HCT116 (cell line): ENCODE measurements at regions not wholly inside any gene's neighbourhood (a gene's known extent, or its start where the extent isn't known, plus 50 kb on each side); places are given as distances from the start of the nearest gene placed in this dataset.
A peak's percentile ranks its signal among the peaks of the same experiment; 100 is the strongest.

Experiments used
- ATAC-seq: fragments of 200-7000 bp; cut with Tn5 transposase; 2 replicates; pipeline ENCODE4 v1.9.1; 2020; ENCODE audit warnings: mild to moderate bottlenecking, moderate library complexity
- BruUV-seq: library from RNA; stranded (reverse); fragments of 400-500 nt; replicated peaks from 2 replicates; lab custom pipeline; 2021; lab: Mats Ljungman, UMichigan
- CTCF ChIA-PET: fragments of 300-600 bp; sonication (Branson Sonifier 250); formaldehyde crosslinking; loops from one replicate; lab custom pipeline; 2021; ENCODE audit warnings: antibody characterized with exemption; lab: Charles Lee
- POLR2A ChIA-PET: fragments of 300-600, 350-600 bp; sonication (Branson Sonifier 250); formaldehyde crosslinking; loops from one replicate; lab custom pipeline; 2021; ENCODE audit warnings: antibody characterized with exemption; lab: Charles Lee
- RAD21 ChIA-PET, 2 experiments: fragments of 300-600 bp; sonication (Branson Sonifier 250); formaldehyde crosslinking; loops; one replicate each; lab custom pipeline; 2023; ENCODE audit warnings: low total read pairs in 2 of 2; ENCODE audit not compliant: uncharacterized antibody in 2 of 2, unreplicated experiment in 2 of 2, low non-redundant PET in 1 of 2; lab: Charles Lee
- DNase-seq: peaks from one replicate; pipeline ENCODE4 v3.0.0-alpha.2; 2010; ENCODE audit warnings: low read depth, low spot score
- H2AFZ ChIP-seq: fragments of 200-600 bp; shearing (Covaris generic), sonication (generic); 2 replicates; pipeline ENCODE4 v1.6.1; 2017; ENCODE audit warnings: low read depth, mixed run types, mixed read lengths, antibody characterized with exemption, low read length; ENCODE audit not compliant: poor library complexity, severe bottlenecking
- H3K27ac ChIP-seq: 2 replicates; pipeline ENCODE4 v1.5.1; 2012; ENCODE audit warnings: low read depth, low read length
- H3K27me3 ChIP-seq: fragments of 200-600 bp; sonication (generic); 2 replicates; pipeline ENCODE4 v1.6.1; 2016; ENCODE audit warnings: mixed run types, low read length, mixed read lengths; ENCODE audit not compliant: insufficient read depth
- H3K36me3 ChIP-seq, 2 experiments: fragments of 200-500 bp in 1 of 2; fragments of 200-600 bp in 1 of 2; sonication (Bioruptor generic) in 1 of 2; sonication (generic) in 1 of 2; 2 replicates each; pipeline versions ENCODE4 v1.5.1 to v1.6.1; 2014 to 2016; ENCODE audit warnings: low read length in 2 of 2, inconsistent platforms in 1 of 2, mixed read lengths in 1 of 2, mixed run types in 1 of 2; ENCODE audit not compliant: insufficient read depth in 2 of 2, control insufficient read depth in 1 of 2
- H3K4me1 ChIP-seq, 2 experiments: fragments of 200-600 bp in 1 of 2; sonication (generic) in 1 of 2; 2 replicates each; pipeline versions ENCODE4 v1.5.1 to v1.6.1; 2012 to 2017; ENCODE audit warnings: low read length in 2 of 2, inconsistent platforms in 1 of 2, mild to moderate bottlenecking in 1 of 2, mixed read lengths in 1 of 2, mixed run types in 1 of 2, moderate library complexity in 1 of 2; ENCODE audit not compliant: insufficient read depth in 2 of 2, control insufficient read depth in 1 of 2
- H3K4me2 ChIP-seq: fragments of 200-600 bp; sonication (generic); 2 replicates; pipeline ENCODE4 v1.6.1; 2017; ENCODE audit warnings: mixed run types, low read length, mixed read lengths
- H3K4me3 ChIP-seq, 2 experiments: fragments of 200-600 bp in 1 of 2; sonication (generic) in 1 of 2; replicated peaks in 1 of 2; 2 replicates each; pipeline ENCODE4 v1.5.1; 2011 to 2016; ENCODE audit warnings: low read length in 2 of 2, control low read depth in 1 of 2, low read depth in 1 of 2, mild to moderate bottlenecking in 1 of 2, mixed read lengths in 1 of 2, mixed run types in 1 of 2
- H3K79me2 ChIP-seq: fragments of 200-600 bp; sonication (generic); 2 replicates; pipeline ENCODE4 v1.6.1; 2017; ENCODE audit warnings: mild to moderate bottlenecking, mixed run types, low read length, moderate library complexity, mixed read lengths; ENCODE audit not compliant: insufficient read depth
- H3K9ac ChIP-seq: fragments of 200-600 bp; sonication (generic); 2 replicates; pipeline ENCODE4 v1.6.1; 2016; ENCODE audit warnings: low read length, mixed read lengths
- H3K9me2 ChIP-seq: fragments of 200-600 bp; sonication (generic), shearing (Covaris generic); 2 replicates; pipeline ENCODE4 v1.6.1; 2017; ENCODE audit warnings: mixed run types, mild to moderate bottlenecking, moderate library complexity; ENCODE audit not compliant: insufficient read depth
- H3K9me3 ChIP-seq, 2 experiments: fragments of 200-500 bp in 1 of 2; fragments of 200-600 bp in 1 of 2; sonication (Bioruptor generic) in 1 of 2; sonication (generic) in 1 of 2; 2 replicates each; pipeline ENCODE4 v1.6.1; 2014 to 2017; ENCODE audit warnings: low read length in 2 of 2, mixed read lengths in 2 of 2, inconsistent platforms in 1 of 2, low read depth in 1 of 2, mild to moderate bottlenecking in 1 of 2, mixed run types in 1 of 2, moderate library complexity in 1 of 2; ENCODE audit not compliant: control insufficient read depth in 1 of 2, insufficient read depth in 1 of 2
- H4K20me1 ChIP-seq: fragments of 200-600 bp; sonication (generic), shearing (Covaris generic); 2 replicates; pipeline ENCODE4 v1.6.1; 2017; ENCODE audit warnings: mixed run types, mild to moderate bottlenecking, moderate library complexity; ENCODE audit not compliant: insufficient read depth
- CEBPB ChIP-seq: IDR thresholded peaks from 2 replicates; pipeline ENCODE4 v1.6.1; 2012; ENCODE audit warnings: low read depth
- POLR2AphosphoS5 ChIP-seq: IDR thresholded peaks from 2 replicates; pipeline ENCODE4 v1.6.1; 2011; ENCODE audit warnings: mild to moderate bottlenecking, low read depth, low read length, moderate library complexity
- REST ChIP-seq: IDR thresholded peaks from 2 replicates; pipeline ENCODE4 v1.6.1; 2012; ENCODE audit warnings: low read depth
- SRF ChIP-seq: IDR thresholded peaks from 2 replicates; pipeline ENCODE4 v1.6.1; 2012; ENCODE audit warnings: low read depth
- ZFX ChIP-seq: fragments of 450-650 bp; IDR thresholded peaks from 2 replicates; pipeline ENCODE4 v1.6.1; 2017
- ZNF274 ChIP-seq: fragments of 200-500 bp; sonication (Bioruptor generic); IDR thresholded peaks from 2 replicates; pipeline ENCODE4 v1.6.1; 2014; ENCODE audit warnings: mild to moderate bottlenecking, low read depth, low read length, inconsistent platforms
- intact Hi-C: fragments of 100-400 bp; cut with micrococcal nuclease; formaldehyde crosslinking; loops from 2 replicates; pipeline ENCODE4 v1.10.0; 2022
- TF ChIP-seq, protein P1 (sequence below): IDR thresholded peaks from 2 replicates; pipeline ENCODE4 v1.6.1; 2012
- TF ChIP-seq, protein P2 (sequence below), 3 experiments: fragments of 200-600 bp in 1 of 3; sonication (generic) in 1 of 3; IDR thresholded peaks in 2 of 3; conservative IDR thresholded peaks in 1 of 3; 2 replicates each; pipeline ENCODE4 v1.5.1; 2012 to 2017; ENCODE audit warnings: low read depth in 2 of 3, low read length in 2 of 3, antibody characterized with exemption in 1 of 3, borderline replicate concordance in 1 of 3, control low read depth in 1 of 3, mild to moderate bottlenecking in 1 of 3, mixed read lengths in 1 of 3, mixed run types in 1 of 3, moderate library complexity in 1 of 3; ENCODE audit not compliant: insufficient read depth in 1 of 3

GRCh38 chr2:129233166-129233565 is 746.3 kb upstream of the RAB6C start:
- ATAC-seq = no peak
- no peak overlapping the region for H2AFZ ChIP-seq
- TF ChIP-seq REST = no peak
- no peak for TF ChIP-seq ZNF274
- no peak for TF ChIP-seq SRF
- TF ChIP-seq, all 23 proteins: peak for 0
- H3K27me3 ChIP-seq = peaks cover 10% of the 10 kb centered on the region
- RAD21 ChIA-PET = no interaction called here
- H3K36me3 ChIP-seq = no peaks in the 10 kb centered on the region
- H3K9me2 ChIP-seq = no peaks in the 10 kb centered on the region
- no TSS peak for BruUV-seq
- H3K4me3 ChIP-seq = no peak overlapping the region
- H3K4me1 ChIP-seq = no peaks in the 10 kb centered on the region
- H4K20me1 ChIP-seq = no peaks in the 10 kb centered on the region
- H3K9me3 ChIP-seq = no peaks in the 10 kb centered on the region
- H3K4me2 ChIP-seq = no peak overlapping the region
- CTCF ChIA-PET = no interaction called here
- intact Hi-C loops = no loop called here
- no peak overlapping the region for H3K9ac ChIP-seq
- no peaks in the 10 kb centered on the region for H3K79me2 ChIP-seq
- POLR2A ChIA-PET = no interaction called here
- no peak for DNase-seq
- H3K27ac ChIP-seq = no peak overlapping the region

GRCh38 chr2:129233751-129234406 is 745.6 kb upstream of the RAB6C start:
- RAD21 ChIA-PET = no interaction called here
- Histone ChIP-seq H3K9me3 (no peaks in the 10 kb centered on the region), H3K4me1 (no peaks in the 10 kb centered on the region)
- POLR2A ChIA-PET = no interaction called here
- no TSS peak for BruUV-seq
- CTCF ChIA-PET = no interaction called here
- DNase-seq = no peak
- TF ChIP-seq, protein P1, sequence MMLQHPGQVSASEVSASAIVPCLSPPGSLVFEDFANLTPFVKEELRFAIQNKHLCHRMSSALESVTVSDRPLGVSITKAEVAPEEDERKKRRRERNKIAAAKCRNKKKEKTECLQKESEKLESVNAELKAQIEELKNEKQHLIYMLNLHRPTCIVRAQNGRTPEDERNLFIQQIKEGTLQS = no peak
- TF ChIP-seq POLR2AphosphoS5 (no peak), ZFX (no peak), SRF (no peak), CEBPB (no peak)
- TF ChIP-seq, protein P2, sequence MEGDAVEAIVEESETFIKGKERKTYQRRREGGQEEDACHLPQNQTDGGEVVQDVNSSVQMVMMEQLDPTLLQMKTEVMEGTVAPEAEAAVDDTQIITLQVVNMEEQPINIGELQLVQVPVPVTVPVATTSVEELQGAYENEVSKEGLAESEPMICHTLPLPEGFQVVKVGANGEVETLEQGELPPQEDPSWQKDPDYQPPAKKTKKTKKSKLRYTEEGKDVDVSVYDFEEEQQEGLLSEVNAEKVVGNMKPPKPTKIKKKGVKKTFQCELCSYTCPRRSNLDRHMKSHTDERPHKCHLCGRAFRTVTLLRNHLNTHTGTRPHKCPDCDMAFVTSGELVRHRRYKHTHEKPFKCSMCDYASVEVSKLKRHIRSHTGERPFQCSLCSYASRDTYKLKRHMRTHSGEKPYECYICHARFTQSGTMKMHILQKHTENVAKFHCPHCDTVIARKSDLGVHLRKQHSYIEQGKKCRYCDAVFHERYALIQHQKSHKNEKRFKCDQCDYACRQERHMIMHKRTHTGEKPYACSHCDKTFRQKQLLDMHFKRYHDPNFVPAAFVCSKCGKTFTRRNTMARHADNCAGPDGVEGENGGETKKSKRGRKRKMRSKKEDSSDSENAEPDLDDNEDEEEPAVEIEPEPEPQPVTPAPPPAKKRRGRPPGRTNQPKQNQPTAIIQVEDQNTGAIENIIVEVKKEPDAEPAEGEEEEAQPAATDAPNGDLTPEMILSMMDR (IDR thresholded peaks at IDR 0.05 in 2 of 3, conservative IDR thresholded peaks at IDR 0.05 in 1 of 3; ENCODE audit: borderline replicate concordance in 1 of 3, insufficient read depth in 1 of 3, low read depth in 2 of 3, low read length in 2 of 3) = no peak
- TF ChIP-seq, all 23 proteins: peak for 0
- intact Hi-C loops = no loop called here
- Histone ChIP-seq H3K4me2 (no peak overlapping the region), H3K27ac (no peak overlapping the region), H3K4me3 (no peak overlapping the region), H4K20me1 (no peaks in the 10 kb centered on the region), H3K36me3 (no peaks in the 10 kb centered on the region), H3K9ac (no peak overlapping the region), H2AFZ (no peak overlapping the region), H3K27me3 (peaks cover 10% of the 10 kb centered on the region), H3K79me2 (no peaks in the 10 kb centered on the region), H3K9me2 (no peaks in the 10 kb centered on the region)
- peak; percentile 53 for ATAC-seq
